H1 (cell line): ENCODE measurements at regions not wholly inside any gene's neighbourhood (a gene's known extent, or its start where the extent isn't known, plus 50 kb on each side); places are given as distances from the start of the nearest gene placed in this dataset.

Source experiments
- CTCF ChIA-PET: fragments of 300-600 bp; sonication (Branson Sonifier 250); formaldehyde crosslinking; loops from one replicate; lab custom pipeline; 2021; ENCODE audit not compliant: partially characterized antibody; lab: Charles Lee
- POLR2A ChIA-PET: fragments of 300-600 bp; sonication (Branson Sonifier 250); formaldehyde crosslinking; loops from one replicate; lab custom pipeline; 2021; ENCODE audit warnings: inconsistent platforms; ENCODE audit not compliant: partially characterized antibody; lab: Charles Lee
- DNase-seq, 2 experiments: peaks; one replicate each; pipeline versions ENCODE4 v3.0.0 to v3.0.0-alpha.2; 2010 to 2022; ENCODE audit warnings: low spot score in 2 of 2, low read depth in 1 of 2, mixed read lengths in 1 of 2
- FAIRE-seq: peaks from 2 replicates; lab custom pipeline; 2011; peaks lifted over from hg19 to GRCh38; lab: Jason Lieb, UNC
- H2AFZ ChIP-seq: 2 replicates; pipeline ENCODE4 v1.8.1; 2012; ENCODE audit warnings: low read length, inconsistent platforms
- H2AK5ac ChIP-seq: 2 replicates; pipeline ENCODE4 v1.6.1; 2013; ENCODE audit warnings: low read depth, low read length
- H2BK120ac ChIP-seq: replicated peaks from 2 replicates; pipeline ENCODE3; 2013; ENCODE audit warnings: low read depth, low read length, inconsistent platforms
- H2BK12ac ChIP-seq: 2 replicates; pipeline ENCODE4 v1.6.1; 2013; ENCODE audit warnings: low read depth, low read length
- H2BK15ac ChIP-seq: 2 replicates; pipeline ENCODE4 v1.6.1; 2013; ENCODE audit warnings: low read length
- H2BK20ac ChIP-seq: 2 replicates; pipeline ENCODE4 v1.6.1; 2013; ENCODE audit warnings: low read length
- H2BK5ac ChIP-seq: 2 replicates; pipeline ENCODE4 v1.6.1; 2013; ENCODE audit warnings: low read depth, low read length
- H3K14ac ChIP-seq: 2 replicates; pipeline ENCODE4 v1.6.1; 2013; ENCODE audit warnings: inconsistent platforms; ENCODE audit not compliant: insufficient read length
- H3K18ac ChIP-seq: 2 replicates; pipeline ENCODE4 v1.6.1; 2013; ENCODE audit warnings: low read length; ENCODE audit errors: extremely low read depth
- H3K23ac ChIP-seq: 2 replicates; pipeline ENCODE4 v1.6.1; 2013; ENCODE audit warnings: inconsistent platforms; ENCODE audit not compliant: insufficient read length
- H3K23me2 ChIP-seq: 2 replicates; pipeline ENCODE4 v1.6.1; 2013; ENCODE audit warnings: low read depth, low read length
- H3K27ac ChIP-seq: 2 replicates; pipeline ENCODE4 v1.6.1; 2011; ENCODE audit warnings: low read depth, low read length, inconsistent platforms
- H3K27me3 ChIP-seq, 4 experiments: replicated peaks in 1 of 4; 1 replicate in 1 of 4; 2 replicates in 3 of 4; pipeline versions ENCODE4 v1.6.1 to v1.8.1; 2011 to 2013; ENCODE audit warnings: low read length in 3 of 4, mild to moderate bottlenecking in 3 of 4, inconsistent platforms in 2 of 4, mixed read lengths in 2 of 4, moderate library complexity in 1 of 4; ENCODE audit not compliant: control insufficient read depth in 3 of 4, insufficient read depth in 3 of 4; ENCODE audit errors: extremely low read depth in 1 of 4
- H3K36me3 ChIP-seq, 4 experiments: 2 replicates each; pipeline versions ENCODE4 v1.6.1 to v1.8.1; 2011 to 2013; ENCODE audit warnings: mild to moderate bottlenecking in 4 of 4, low read length in 3 of 4, moderate library complexity in 2 of 4, control low read depth in 1 of 4, inconsistent platforms in 1 of 4; ENCODE audit not compliant: insufficient read depth in 4 of 4, control insufficient read depth in 2 of 4
- H3K4ac ChIP-seq: replicated peaks from 2 replicates; pipeline ENCODE3; 2013; ENCODE audit warnings: low read length, low read depth, mixed read lengths, inconsistent platforms; ENCODE audit not compliant: insufficient read length
- H3K4me1 ChIP-seq, 4 experiments: replicated peaks in 1 of 4; 1 replicate in 1 of 4; 2 replicates in 3 of 4; pipeline versions ENCODE4 v1.6.1 to v1.8.1; 2011 to 2013; ENCODE audit warnings: low read length in 3 of 4, inconsistent platforms in 2 of 4, mixed read lengths in 1 of 4; ENCODE audit not compliant: insufficient read depth in 4 of 4, control insufficient read depth in 3 of 4
- H3K4me2 ChIP-seq, 2 experiments: 2 replicates each; pipeline versions ENCODE4 v1.6.1 to v1.8.1; 2011 to 2013; ENCODE audit warnings: low read depth in 2 of 2, low read length in 2 of 2, control low read depth in 1 of 2, inconsistent platforms in 1 of 2, mild to moderate bottlenecking in 1 of 2; ENCODE audit not compliant: insufficient read depth in 1 of 2
- H3K4me3 ChIP-seq, 4 experiments: fragments of 200-600, 300-600 bp in 1 of 4; sonication (generic), shearing (Covaris generic), sonication (Bioruptor Twin) in 1 of 4; 2 replicates each; pipeline versions ENCODE4 v1.5.1 to v1.8.1; 2011 to 2016; ENCODE audit warnings: low read length in 4 of 4, low read depth in 3 of 4, control low read depth in 2 of 4, inconsistent platforms in 2 of 4, mild to moderate bottlenecking in 2 of 4, mixed read lengths in 1 of 4, moderate library complexity in 1 of 4; ENCODE audit not compliant: insufficient read depth in 2 of 4; ENCODE audit errors: extremely low read depth in 1 of 4
- H3K56ac ChIP-seq: replicated peaks from 2 replicates; pipeline ENCODE3; 2013; ENCODE audit warnings: low read depth, mild to moderate bottlenecking, mixed read lengths, low read length, inconsistent platforms; ENCODE audit not compliant: insufficient read length
- H3K79me1 ChIP-seq: 2 replicates; pipeline ENCODE4 v1.6.1; 2013; ENCODE audit warnings: low read depth, low read length, control low read depth
- H3K79me2 ChIP-seq, 2 experiments: 2 replicates each; pipeline versions ENCODE4 v1.6.1 to v1.8.1; 2012 to 2013; ENCODE audit warnings: low read length in 2 of 2, mild to moderate bottlenecking in 2 of 2, inconsistent platforms in 1 of 2; ENCODE audit not compliant: insufficient read depth in 2 of 2, control insufficient read depth in 1 of 2
- H3K9ac ChIP-seq, 4 experiments: replicated peaks in 1 of 4; 1 replicate in 1 of 4; 2 replicates in 3 of 4; pipeline versions ENCODE4 v1.6.1 to v1.8.1; 2011 to 2013; ENCODE audit warnings: low read depth in 3 of 4, low read length in 3 of 4, control low read depth in 2 of 4, mild to moderate bottlenecking in 2 of 4, moderate library complexity in 2 of 4, inconsistent platforms in 1 of 4; ENCODE audit errors: extremely low read depth in 1 of 4
- H3K9me3 ChIP-seq, 2 experiments: 2 replicates each; pipeline versions ENCODE4 v1.6.1 to v1.8.1; 2012 to 2013; ENCODE audit warnings: mild to moderate bottlenecking in 2 of 2, moderate library complexity in 2 of 2, control low read depth in 1 of 2, inconsistent platforms in 1 of 2, low read depth in 1 of 2, low read length in 1 of 2, mixed read lengths in 1 of 2; ENCODE audit not compliant: insufficient read depth in 2 of 2
- H4K20me1 ChIP-seq, 2 experiments: replicated peaks in 1 of 2; 2 replicates each; pipeline versions ENCODE3 to v1.8.1; 2011 to 2013; ENCODE audit warnings: inconsistent platforms in 2 of 2, low read length in 2 of 2, mild to moderate bottlenecking in 1 of 2; ENCODE audit not compliant: insufficient read depth in 2 of 2, control insufficient read depth in 1 of 2
- H4K5ac ChIP-seq: 2 replicates; pipeline ENCODE4 v1.6.1; 2013; ENCODE audit warnings: low read length, low read depth, mixed read lengths, inconsistent platforms; ENCODE audit not compliant: insufficient read length
- H4K8ac ChIP-seq: 2 replicates; pipeline ENCODE4 v1.8.0; 2013; ENCODE audit warnings: mild to moderate bottlenecking, moderate library complexity, low read length, inconsistent platforms; ENCODE audit not compliant: insufficient read depth; ENCODE audit errors: extremely low read depth
- H4K91ac ChIP-seq: replicated peaks from 2 replicates; pipeline ENCODE3; 2013; ENCODE audit warnings: low read length, mixed read lengths, inconsistent platforms; ENCODE audit not compliant: insufficient read length
- CBX5 ChIP-seq: fragments of 300-800, 300-1000 bp; sonication (generic); IDR thresholded peaks from 2 replicates; pipeline ENCODE4 v1.7.1; 2016; ENCODE audit warnings: antibody characterized with exemption, low read length, low read depth
- CHD2 ChIP-seq: IDR thresholded peaks from 2 replicates; pipeline ENCODE4 v1.6.1; 2012; ENCODE audit warnings: low read length, improper control_type of control experiment
- EZH2 ChIP-seq: fragments of 200-600 bp; sonication (generic); IDR thresholded peaks from 2 replicates; pipeline ENCODE4 v1.7.1; 2012; ENCODE audit warnings: low read depth, mild to moderate bottlenecking, moderate library complexity, low read length, inconsistent platforms; ENCODE audit not compliant: severe bottlenecking
- SP4 ChIP-seq: IDR thresholded peaks from 2 replicates; pipeline ENCODE4 v1.6.1; 2012; ENCODE audit warnings: low read length, inconsistent platforms
- SUZ12 ChIP-seq: fragments of 200-600 bp; sonication (generic); IDR thresholded peaks from 2 replicates; pipeline ENCODE4 v1.6.1; 2012; ENCODE audit warnings: mild to moderate bottlenecking, inconsistent platforms, low read length, moderate library complexity, mixed read lengths
- TAF1 ChIP-seq: IDR thresholded peaks from 2 replicates; pipeline ENCODE4 v1.6.1; 2011; ENCODE audit warnings: mild to moderate bottlenecking, low read depth, low read length
- TBP ChIP-seq: IDR thresholded peaks from 2 replicates; pipeline ENCODE4 v1.6.1; 2011; ENCODE audit warnings: low read depth, low read length, improper control_type of control experiment
- TCF12 ChIP-seq: IDR thresholded peaks from 2 replicates; pipeline ENCODE4 v1.6.1; 2011; ENCODE audit warnings: low read depth, mild to moderate bottlenecking, low read length
- TF ChIP-seq, protein P1 (sequence below): IDR thresholded peaks from 2 replicates; pipeline ENCODE4 v1.6.1; 2012; ENCODE audit warnings: low read length, inconsistent platforms
- TF ChIP-seq, protein P2 (sequence below): IDR thresholded peaks from 2 replicates; pipeline ENCODE4 v1.6.1; 2012; ENCODE audit warnings: inconsistent platforms

DNA sequence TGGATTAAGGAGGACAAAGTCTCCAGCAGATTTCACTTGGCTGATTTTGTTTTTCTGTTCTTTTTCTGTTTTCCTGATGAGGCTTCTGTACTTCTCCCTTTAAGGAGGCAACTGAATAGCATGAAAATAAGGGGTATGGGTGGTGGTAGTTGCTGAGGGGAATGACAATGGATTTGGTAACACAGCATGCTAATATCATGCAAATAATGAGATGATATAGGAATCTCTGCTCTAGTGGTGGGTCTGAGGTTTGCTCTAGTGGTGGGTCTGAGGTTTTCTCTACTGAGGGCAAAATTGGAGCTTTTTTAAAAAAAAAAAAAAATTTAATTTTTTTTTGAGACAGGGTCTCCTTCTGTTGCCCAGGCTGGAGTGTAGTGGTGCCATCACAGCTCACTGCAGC is 139.7 kb downstream of the C9orf152 start:
- Histone ChIP-seq H4K5ac (no peak overlapping the region), H3K36me3 (no peaks in the 10 kb centered on the region; a peak in 2 of 8 replicates), H3K27ac (no peak overlapping the region), H3K4ac (no peak overlapping the region), H3K4me2 (no peak overlapping the region), H3K14ac (no peak overlapping the region), H3K18ac (no peak overlapping the region), H3K79me2 (peaks cover 0 to 92% of the 10 kb centered on the region in 2 experiments; a peak in 2 of 4 replicates), H2BK20ac (no peak overlapping the region), H3K9me3 (no peaks in the 10 kb centered on the region), H4K91ac (no peak overlapping the region), H3K79me1 (peaks cover 3% of the 10 kb centered on the region; the same call in 1 of the 2 replicates), H2BK120ac (no peak overlapping the region), H3K27me3 (no peaks in the 10 kb centered on the region), H3K56ac (no peak overlapping the region), H3K23me2 (no peaks in the 10 kb centered on the region), H3K9ac (no peak overlapping the region), H2AFZ (no peak overlapping the region), H3K4me1 (peaks cover 2 to 7% (median 5%) of the 10 kb centered on the region in 4 experiments; a peak in 5 of 7 replicates), H2BK5ac (no peak overlapping the region), H4K8ac (no peak overlapping the region), H3K23ac (no peak overlapping the region), H3K4me3 (0 out of 8 replicates have a peak overlapping the region, but pooled peaks of 1 of the 4 experiments have one; percentile 4), H2BK12ac (no peak overlapping the region), H2AK5ac (no peak overlapping the region), H2BK15ac (no peak overlapping the region), H4K20me1 (peaks cover 2 to 3% of the 10 kb centered on the region in 2 experiments)
- POLR2A ChIA-PET, result no interaction called here
- FAIRE-seq (no peak), DNase-seq (no peak)
- CTCF ChIA-PET, result interaction anchor here (1.2 to 3.4 kb wide), 3 partner anchors 8 to 23 kb away, joined by 4 to 14 read pairs (median 7); no protein-coding TSS in a partner anchor
- TF ChIP-seq SUZ12 (no peak), TBP (no peak), TAF1 (no peak), TCF12 (no peak), CHD2 (no peak), EZH2 (no peak), CBX5 (no peak), SP4 (no peak)
- TF ChIP-seq, protein P1, sequence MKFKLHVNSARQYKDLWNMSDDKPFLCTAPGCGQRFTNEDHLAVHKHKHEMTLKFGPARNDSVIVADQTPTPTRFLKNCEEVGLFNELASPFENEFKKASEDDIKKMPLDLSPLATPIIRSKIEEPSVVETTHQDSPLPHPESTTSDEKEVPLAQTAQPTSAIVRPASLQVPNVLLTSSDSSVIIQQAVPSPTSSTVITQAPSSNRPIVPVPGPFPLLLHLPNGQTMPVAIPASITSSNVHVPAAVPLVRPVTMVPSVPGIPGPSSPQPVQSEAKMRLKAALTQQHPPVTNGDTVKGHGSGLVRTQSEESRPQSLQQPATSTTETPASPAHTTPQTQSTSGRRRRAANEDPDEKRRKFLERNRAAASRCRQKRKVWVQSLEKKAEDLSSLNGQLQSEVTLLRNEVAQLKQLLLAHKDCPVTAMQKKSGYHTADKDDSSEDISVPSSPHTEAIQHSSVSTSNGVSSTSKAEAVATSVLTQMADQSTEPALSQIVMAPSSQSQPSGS, result no peak
- TF ChIP-seq, protein P2, sequence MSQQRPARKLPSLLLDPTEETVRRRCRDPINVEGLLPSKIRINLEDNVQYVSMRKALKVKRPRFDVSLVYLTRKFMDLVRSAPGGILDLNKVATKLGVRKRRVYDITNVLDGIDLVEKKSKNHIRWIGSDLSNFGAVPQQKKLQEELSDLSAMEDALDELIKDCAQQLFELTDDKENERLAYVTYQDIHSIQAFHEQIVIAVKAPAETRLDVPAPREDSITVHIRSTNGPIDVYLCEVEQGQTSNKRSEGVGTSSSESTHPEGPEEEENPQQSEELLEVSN, result no peak
